ENCODE measurements at regions not wholly inside any gene's neighbourhood (a gene's known extent, or its start where the extent isn't known, plus 50 kb on each side); places are given as distances from the start of the nearest gene placed in this dataset.
"Not testable (repeated sequence)": the region's sequence is repeated elsewhere in the genome, so short reads cannot be mapped to it uniquely, and the experiment has no call there.

DNA sequence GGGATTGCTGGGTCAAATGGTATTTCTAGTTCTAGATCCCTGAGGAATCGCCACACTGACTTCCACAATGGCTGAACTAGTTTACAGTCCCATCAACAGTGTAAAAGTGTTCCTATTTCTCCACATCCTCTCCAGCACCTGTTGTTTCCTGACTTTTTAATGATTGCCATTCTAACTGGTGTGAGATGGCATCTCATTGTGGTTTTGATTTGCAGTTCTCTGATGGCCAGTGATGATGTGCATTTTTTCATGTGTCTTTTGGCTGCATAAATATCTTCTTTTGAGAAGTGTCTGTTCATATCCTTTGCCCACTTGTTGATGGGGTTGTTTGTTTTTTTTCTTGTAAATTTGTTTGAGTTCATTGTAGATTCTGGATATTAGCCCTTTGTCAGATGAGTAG is 220.3 kb downstream of the NPR3 start:
- not testable (repeated sequence) for DNase-seq

DNA sequence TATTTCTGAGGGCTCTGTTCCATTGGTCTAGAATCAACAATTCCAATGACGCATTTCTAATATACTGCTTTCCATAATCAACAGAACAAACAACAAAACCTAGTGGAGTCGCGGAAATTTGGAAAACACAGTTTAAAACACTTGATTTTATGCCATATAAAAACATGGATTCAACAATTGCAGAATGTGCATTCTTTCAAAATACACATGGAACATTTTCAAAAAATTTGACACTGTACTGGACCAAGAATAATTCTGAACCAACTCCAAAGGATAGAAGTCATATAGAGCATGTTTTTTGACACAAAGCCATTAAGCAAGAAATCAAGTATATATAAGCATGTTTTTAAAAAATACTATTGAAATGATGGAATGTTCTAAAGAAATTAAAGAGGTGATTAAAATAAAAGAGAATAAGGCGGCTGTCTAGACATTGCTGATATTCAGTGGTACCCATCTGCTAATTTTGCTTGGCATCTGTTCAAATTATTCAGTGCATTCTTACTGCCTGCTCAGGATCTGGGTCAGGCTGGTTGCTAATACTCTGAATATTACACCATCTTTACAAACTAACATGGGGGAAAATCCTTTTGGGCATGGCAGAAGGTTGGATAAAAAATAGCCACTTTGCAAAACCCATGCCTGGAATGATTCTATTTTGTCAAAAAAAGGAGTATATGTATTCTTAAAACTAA is 221.3 kb downstream of the NPR3 start:
- DNase-seq: no peak

DNA sequence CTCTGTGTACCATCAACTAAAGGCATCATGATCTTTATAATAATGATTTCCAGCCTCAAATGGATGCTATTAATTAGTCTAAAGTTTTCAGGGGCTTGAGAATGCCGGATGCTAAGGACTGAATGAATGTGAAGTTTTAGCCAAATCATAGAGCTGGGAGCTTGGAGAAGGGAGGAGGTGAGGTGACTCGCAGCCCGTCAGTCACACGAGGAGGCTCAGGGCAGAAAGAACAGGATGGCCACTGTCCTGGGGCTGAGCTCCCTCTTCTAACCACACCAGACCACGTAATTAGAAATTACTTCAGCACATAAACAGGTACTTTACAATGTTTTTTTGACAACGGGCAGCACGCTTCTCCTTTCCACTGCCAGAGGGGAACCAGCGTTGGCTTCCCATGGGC is 222.6 kb downstream of the NPR3 start:
- DNase-seq: no peak

DNA sequence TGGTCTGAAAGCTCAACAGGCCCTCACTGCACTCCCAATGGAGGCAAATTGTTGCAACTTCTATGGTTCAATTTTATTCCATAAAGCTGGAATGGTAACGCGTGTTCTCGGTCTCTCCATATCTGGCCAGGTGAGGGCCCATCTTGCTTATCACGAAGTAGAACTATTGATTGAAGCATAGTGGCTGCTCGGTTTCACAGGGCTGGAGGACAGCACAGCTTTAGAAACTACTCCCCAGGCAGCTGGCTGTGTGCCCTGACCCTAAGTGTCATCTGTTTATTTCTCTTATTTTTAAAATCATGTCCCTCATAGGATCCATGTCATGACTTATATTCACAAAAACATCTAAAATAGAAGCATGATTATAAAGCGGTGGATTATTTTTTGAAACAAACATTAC is 223.4 kb downstream of the NPR3 start:
- no peak for DNase-seq

DNA sequence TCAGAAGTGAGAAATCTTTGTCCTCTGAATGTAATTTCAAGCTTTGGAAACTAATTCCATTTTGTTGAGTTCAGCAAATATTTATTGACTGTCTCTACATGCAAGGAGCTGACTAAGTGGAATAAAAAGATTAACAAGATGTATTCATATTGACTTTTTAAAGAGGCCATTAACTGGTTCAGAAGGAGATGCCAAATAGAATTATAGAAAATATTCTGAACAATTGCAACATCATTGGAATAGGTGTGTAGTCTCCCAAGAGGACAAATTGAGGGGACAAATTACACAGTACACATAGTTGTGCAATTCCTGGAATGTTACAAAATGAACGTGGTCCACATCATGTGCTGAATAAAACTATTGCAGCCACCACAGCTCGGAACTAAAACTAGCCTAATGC is 224.2 kb downstream of the NPR3 start:
- DNase-seq: no peak

DNA sequence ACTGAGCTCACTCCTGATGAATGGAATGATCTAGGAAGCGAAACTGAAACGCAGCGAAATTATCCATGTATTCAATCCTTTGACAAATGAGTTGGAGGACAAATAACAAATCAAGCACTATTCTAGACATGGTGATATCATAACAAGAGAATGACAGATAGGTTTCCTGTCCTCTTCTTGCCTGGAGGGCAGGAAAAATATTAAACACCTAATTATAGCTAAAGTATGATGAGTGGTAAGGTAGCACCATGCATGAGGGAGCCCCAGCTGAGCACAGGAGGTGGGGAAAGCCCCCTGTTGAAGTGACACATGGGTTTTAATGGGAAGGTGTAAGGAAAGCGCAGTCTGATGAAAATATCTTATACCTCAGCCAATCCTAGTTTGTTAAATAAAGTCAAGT is 225.2 kb downstream of the NPR3 start:
- no peak for DNase-seq

DNA sequence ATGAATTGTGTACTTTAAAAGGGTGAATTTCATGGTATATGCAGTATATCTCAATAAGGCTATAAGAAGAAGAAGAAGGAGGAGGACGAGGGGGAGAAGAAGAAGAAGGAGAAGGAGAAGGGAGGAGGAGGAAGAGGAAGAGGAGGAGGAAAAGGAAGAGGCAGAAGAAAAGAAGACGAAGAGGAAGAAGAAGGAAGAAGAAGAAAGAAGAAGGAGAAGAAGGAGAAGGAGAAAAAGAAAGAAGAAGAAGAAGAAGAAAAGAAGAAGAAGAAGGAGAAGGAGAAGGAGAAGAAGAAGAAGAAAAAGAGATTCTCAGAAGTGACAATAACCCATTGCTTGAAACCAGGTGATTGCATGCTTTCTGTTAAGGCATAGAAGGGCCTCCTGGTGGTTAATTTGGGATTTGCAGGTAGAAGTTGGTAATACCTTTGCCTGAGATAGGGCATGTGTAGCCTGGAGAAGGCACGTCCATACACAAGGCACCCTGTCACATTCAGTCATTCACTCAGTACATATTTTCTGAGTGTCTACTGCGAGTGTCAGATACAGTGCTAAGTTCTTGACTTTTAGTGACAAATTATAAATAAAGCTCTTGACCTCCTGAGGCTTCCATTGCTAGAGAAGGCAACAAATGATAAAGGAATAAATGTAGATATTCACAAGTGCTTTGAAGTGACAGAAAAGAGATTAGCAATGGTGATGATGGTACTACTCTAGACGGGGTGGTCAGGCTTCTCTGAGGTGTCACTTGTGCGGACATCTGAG is 231.3 kb downstream of the NPR3 start:
- peak; percentile 45 to 47 for DNase-seq

DNA sequence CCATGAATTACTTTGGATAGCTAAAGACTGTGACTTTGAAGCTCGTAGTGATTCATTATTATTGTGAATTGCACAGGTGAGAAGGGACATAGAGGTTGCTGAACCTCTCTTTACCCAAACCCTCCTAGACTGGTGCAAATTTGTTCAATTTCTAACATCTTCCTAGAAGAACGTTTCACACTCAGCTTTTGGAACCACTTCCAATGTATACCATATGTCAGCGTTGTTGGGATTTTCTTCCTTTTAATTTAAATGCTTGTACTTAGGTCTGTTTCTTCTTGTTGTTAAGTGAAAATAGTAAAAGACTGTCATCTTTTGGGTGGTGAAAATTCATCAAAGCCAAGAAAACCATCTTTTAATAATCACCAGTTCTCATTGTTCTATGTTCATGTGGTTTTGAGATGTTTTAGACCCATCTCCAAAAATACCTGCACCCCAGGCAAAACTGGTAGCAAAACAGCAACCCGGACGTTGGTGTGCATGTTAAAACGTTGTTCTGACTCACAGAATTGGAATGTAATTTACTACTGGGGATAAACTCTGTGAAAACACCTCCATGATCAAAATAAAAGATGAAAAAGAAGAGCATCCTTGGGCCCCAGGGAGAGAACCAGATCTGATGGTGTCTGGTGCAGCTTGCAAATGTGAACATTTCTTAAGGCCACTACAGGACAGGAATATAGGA is 238.3 kb downstream of the NPR3 start:
- DNase-seq: no peak

DNA sequence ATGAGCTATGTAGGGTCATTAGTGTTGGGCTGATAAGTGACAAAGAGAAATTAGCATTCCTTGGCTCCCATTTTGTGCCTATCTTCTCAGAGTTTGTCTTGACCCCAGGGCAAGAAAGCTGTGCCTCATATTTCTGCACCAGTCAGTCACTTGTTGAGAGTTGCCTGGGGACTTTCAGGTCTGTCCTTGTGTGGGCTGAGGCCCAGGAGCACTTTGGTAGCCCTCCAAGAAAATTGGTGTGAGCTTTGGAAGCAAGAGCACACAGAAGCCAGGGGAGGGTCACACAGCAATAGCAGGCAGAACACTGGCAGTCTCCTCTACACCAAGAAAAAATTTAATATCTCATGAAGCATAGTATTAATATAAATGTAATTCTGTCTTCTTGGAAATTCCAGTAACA is 239.9 kb downstream of the NPR3 start:
- no peak for DNase-seq

DNA sequence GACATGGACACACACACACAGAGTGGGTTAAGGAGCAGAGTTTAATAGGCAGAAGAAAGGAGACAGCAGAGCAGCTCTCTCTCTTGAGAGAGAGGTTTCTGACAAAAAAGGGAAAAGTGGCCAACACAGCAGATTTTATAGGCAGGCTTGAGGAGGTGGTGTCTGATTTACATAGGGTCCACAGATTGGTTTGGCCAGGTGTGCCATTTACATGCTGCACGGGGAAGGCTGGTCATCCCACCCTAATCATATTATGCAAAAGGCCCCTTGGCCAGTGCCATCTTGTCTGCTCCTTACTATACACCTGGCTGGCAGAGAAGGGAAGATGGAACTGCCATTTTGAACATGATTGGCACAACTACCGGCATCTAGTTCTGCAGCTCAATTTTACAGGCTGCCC is 240.8 kb downstream of the NPR3 start:
- no peak for DNase-seq

DNA sequence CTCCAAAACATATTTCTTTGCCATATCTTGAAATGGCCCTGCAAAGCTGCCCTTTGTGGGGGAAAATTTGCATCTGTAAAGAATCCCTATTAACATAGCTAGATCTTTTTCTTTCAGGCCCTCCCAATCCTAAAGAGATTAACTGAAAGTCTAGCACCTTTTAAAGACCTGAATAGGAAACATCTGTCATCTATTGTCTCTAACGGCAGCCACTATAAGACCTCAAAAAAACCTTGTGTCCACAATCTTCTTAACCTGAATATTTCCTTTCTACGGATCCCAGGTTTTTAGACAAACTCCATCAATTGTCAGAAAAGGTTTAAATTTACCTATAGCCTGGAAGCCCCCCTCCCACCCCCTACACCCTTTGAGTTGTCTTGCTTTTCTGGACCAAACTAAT is 241.3 kb downstream of the NPR3 start:
- not testable (repeated sequence) for DNase-seq

DNA sequence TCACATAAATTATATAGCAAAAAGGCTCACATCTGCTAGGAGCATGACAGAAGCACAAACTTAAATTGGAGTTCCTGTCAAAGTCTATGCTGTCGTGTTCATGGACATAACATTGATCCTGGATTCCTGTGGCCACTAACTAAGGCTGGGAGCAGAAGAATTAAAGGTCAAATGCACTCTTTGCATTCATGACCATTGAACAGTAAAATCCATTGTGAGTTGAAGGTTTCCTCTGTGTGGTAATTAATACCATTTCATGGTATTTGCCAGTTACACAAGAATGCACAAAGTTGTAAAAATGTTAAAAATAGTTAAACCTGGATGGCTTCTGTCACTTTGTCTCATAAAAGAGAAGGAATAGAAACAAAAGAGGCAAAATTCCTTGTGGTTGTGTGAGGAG is 242.6 kb downstream of the NPR3 start:
- DNase-seq: no peak

DNA sequence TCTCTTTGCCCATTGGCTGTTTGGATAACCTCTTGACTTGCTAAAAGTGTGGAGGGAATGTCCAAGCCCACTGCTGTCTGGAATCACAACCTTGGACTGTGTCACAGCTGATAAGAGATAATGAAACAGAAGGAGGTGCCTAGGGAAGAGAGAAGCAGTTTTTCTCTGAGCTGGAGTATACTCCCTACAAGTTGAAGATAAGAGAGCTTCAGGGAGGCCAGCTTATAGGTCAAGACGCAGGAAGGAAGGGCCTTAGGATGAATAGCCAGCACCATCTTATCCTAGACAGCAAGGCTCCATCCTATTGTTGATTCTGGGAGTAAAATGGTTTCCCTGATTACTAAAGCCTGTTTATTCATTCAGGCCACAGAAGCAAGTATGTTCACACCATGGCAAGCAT is 244.7 kb downstream of the NPR3 start:
- no peak for DNase-seq

DNA sequence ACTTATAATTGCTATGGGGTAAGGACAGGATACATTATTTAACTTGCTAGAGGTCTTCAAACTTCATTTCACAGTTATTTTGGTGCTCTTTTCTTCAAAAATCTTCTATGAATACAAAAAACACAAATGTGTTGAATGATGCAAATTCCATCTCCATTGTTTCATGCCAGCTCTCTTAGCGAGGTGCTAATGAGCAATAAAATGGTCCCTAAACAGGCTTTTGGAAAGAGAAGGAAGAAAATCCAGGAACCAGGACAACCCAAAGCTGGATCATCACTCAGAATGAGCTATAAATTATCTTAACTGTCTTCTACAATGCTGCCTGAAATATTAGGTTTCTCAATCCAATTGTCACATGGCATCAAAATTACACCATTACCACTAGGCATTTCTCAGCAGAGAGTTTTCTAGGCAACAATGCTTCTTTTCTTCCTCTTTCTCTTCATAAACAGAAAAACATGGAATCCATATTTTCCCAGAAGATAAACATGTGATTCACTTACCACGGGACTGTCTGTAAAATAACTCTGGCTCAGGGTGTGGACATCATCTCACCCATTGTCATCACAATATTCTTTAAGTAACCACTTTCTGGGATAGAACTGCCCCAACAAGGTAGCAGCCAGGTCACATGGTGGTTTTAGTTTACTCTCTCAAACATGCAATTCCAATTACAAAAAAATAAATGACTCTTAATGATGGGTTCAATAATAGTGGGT is 249.4 kb downstream of the NPR3 start:
- DNase-seq: no peak

DNA sequence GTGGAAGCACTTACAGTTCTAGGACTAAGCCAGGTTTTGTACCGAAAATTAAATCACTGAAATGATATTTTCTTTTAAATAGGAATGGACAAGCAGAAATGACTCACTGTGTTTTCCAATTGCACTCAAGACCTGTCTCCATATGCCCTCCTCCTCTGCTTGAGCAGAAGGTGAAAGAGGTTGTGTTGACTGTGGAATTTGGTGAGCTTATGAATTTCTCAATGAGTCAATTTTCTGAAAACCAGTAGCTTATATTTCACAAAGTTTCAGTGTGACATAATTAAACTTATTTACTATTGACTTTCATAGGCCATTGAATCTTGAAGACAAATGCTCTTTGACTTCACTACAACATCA is 249.9 kb downstream of the NPR3 start:
- DNase-seq: no peak

DNA sequence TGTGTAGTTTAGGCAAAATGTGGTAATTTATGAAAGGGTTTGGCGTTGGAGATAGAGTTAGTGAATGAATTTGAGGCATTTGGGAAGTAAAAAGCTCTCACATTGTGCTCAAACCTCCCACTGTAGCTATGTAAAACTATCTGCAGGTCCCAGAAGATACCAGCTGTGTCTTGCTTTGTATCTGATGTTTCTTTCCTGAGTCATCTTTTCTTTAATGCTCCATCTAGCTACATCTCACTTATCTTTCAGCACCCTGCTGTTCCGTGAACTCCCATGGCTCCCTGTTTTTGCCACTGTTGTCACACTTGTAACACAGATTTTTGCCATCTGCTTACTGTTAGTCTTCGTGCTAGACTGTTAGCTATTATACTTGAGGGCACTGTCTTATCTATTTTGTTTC is 253.1 kb downstream of the NPR3 start:
- DNase-seq: no peak

DNA sequence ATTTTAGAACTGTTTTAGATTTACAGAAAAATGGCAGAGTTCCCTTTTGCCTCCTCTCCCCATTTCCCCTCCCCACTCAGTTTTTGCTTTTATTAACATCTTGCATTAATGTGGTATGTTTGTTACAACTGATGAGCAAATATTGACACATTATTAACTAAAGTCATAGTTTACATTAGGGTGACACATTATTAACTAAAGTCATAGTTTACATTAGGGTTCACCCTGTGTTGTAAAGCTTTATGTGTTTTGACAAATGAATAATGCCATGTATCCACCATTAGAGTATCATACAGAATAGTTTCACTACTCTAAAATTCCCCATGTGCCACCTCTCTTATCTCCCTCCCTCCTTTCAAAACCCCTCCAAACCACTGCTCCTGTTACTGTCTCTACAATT is 262.5 kb downstream of the NPR3 start:
- DNase-seq: no peak

DNA sequence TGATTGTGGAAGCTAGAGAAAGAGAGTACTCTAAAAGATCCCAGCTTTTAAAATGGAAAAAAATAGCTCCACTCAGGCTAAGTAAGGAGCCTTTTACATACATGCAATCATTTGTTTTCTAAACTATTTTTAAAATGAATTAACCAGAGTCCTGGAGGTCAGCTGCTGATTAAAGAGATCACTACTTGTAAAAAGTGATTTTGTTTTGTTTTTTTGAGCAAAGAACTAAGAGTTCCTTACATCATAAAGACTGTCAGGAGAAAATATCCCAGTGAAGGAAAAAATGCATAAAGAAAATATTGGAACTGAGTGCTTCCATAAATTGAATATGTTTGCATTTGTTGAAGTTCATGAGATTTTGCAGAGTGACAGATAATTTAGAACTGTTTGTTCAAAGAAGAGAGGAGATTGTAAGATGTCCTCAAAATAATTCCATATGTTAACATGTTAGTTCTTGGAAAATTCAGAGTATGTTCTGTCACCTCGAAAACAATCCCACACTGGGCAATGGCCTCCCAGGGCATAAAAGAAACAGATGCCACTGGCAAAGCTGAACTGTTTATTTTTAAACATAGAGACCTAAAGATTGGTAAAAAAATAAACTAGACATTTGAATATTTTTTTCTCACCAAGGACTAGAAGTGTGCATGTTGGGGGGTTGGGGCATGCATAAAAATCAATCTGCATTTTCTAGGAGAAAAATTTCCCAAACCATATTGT is 264.7 kb downstream of the NPR3 start:
- no peak for DNase-seq

DNA sequence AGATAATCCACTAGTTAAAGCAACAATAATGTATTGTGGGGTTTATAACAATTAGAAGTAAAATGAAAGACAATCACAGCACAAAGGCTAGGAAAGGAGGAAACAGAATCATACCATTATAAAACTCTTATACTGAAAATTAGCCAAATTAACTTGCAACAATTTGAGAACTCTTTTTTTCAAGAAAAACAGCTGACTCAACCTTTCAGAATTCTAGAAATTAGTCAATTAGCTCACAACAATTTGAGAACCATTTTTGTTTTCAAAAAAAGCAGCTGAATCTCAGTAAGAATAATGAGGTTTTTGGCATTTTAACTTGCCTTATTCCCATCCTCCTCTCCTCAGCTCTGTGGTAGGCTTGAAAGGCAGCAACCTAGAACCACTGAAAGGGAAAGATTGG is 269.9 kb downstream of the NPR3 start:
- DNase-seq: no peak

DNA sequence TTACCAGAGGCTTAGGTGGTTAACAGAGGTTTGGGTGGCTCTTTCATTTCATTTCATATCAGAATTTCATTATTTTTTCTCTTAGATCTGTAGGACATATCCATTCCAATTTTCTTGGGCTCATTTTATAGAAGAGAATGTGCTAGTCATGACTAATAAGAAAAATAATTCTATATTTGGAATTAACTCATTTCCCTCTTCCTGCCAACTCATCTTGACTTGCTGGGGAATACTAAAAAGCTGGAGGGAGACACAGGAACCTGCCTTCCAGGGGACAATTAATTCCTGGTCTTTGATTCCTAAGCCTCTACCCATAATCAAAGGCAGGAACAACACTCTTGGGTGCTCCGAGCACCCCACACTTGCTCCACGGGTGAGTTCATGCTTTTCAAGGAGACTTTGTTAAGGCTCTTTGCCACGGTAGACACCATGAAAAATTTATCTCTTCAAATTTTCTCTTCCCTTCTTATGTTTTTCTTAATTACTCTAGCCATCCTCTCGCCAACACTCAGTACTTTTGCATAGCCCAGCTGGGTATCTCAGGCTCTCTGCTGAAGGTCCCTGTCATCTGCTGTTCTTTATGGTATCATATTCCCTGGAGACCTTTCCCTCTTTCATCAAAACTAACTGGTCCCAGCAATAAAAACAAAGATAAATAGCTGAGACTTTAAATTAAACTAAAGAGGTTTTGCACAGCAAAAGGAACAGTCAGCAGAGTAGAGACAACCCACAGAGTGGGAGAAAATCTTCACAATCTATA is 273.9 kb downstream of the NPR3 start:
- no peak for DNase-seq

DNA sequence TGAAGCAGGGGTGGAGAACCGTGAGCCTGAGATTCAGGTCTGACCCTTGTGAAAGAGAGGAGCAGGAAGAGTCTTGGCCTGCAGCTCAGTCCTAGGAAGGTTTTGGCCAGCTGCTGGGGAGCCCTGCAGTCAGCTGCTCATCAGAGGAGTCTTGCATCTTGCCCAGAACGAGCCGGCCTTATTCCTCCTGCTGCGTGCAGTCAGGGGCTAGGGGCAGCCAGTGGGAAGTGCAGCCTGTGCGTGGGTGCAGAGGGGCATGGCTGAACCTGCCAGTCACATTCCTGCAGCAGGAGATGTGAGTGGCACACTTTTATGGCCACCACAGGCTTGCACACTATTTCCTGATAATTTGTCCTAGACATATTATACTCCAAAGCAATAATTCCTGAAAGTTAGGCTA is 278.7 kb downstream of the NPR3 start:
- DNase-seq: no peak
